DMS114 treated with DMSO at 0.1 percent for 48 hours (cell line): ENCODE measurements at regions not wholly inside any gene's neighbourhood (a gene's known extent, or its start where the extent isn't known, plus 50 kb on each side); places are given as distances from the start of the nearest gene placed in this dataset.
"Not testable (repeated sequence)": the region's sequence is repeated elsewhere in the genome, so short reads cannot be mapped to it uniquely, and the experiment has no call there.

Experiments
- DNase-seq: peaks from one replicate; lab custom pipeline; 2025; ENCODE audit not compliant: unreplicated experiment; lab: John Stamatoyannopoulos, UW

- DNase-seq: no peak
These were observed 239.7 kb upstream of the ROBO1 start for GRCh38 chr3:80007522-80007921.

- DNase-seq: no peak
These were observed 238.5 kb upstream of the ROBO1 start for GRCh38 chr3:80006315-80006714.

GRCh38 chr3:80000022-80000421 lies 232.2 kb upstream of the ROBO1 start:
- no peak for DNase-seq

- no peak for DNase-seq
These were observed 226.6 kb upstream of the ROBO1 start for GRCh38 chr3:79994397-79994796.

GRCh38 chr3:79986338-79986737 lies 218.5 kb upstream of the ROBO1 start:
- no peak for DNase-seq

- no peak for DNase-seq
These were observed 218.0 kb upstream of the ROBO1 start for GRCh38 chr3:79985816-79986215.

- DNase-seq: no peak
These were observed 215.3 kb upstream of the ROBO1 start for GRCh38 chr3:79983118-79983517.

- DNase-seq: no peak
These were observed 212.2 kb upstream of the ROBO1 start for GRCh38 chr3:79979990-79980389.

GRCh38 chr3:79976466-79976865 lies 208.7 kb upstream of the ROBO1 start:
- no peak for DNase-seq

- no peak for DNase-seq
These were observed 206.3 kb upstream of the ROBO1 start for GRCh38 chr3:79973917-79974595.

GRCh38 chr3:79973482-79973881 lies 205.7 kb upstream of the ROBO1 start:
- no peak for DNase-seq

- no peak for DNase-seq
These were observed 200.6 kb upstream of the ROBO1 start for GRCh38 chr3:79968418-79968817.

GRCh38 chr3:79960594-79960993 lies 192.8 kb upstream of the ROBO1 start:
- no peak for DNase-seq

- no peak for DNase-seq
These were observed 189.3 kb upstream of the ROBO1 start for GRCh38 chr3:79957066-79957465.

- no peak for DNase-seq
These were observed 187.0 kb upstream of the ROBO1 start for GRCh38 chr3:79954756-79955155.

- DNase-seq: no peak
These were observed 185.8 kb upstream of the ROBO1 start for GRCh38 chr3:79953591-79954101.

GRCh38 chr3:79951426-79951825 lies 183.6 kb upstream of the ROBO1 start:
- not testable (repeated sequence) for DNase-seq

GRCh38 chr3:79947957-79948356 lies 180.2 kb upstream of the ROBO1 start:
- no peak for DNase-seq

- no peak for DNase-seq
These were observed 179.7 kb upstream of the ROBO1 start for GRCh38 chr3:79947469-79947868.

GRCh38 chr3:79937567-79937966 lies 169.8 kb upstream of the ROBO1 start:
- DNase-seq: no peak

GRCh38 chr3:79930196-79930595 lies 162.4 kb upstream of the ROBO1 start:
- DNase-seq: no peak

- no peak for DNase-seq
These were observed 161.1 kb upstream of the ROBO1 start for GRCh38 chr3:79928687-79929408.

- no peak for DNase-seq
These were observed 158.7 kb upstream of the ROBO1 start for GRCh38 chr3:79926522-79926921.
